Smooth muscle cell (in vitro differentiated cells): ENCODE measurements at regions not wholly inside any gene's neighbourhood (a gene's known extent, or its start where the extent isn't known, plus 50 kb on each side); places are given as distances from the start of the nearest gene placed in this dataset.

Experiments used
- DNase-seq: peaks from one replicate; lab custom pipeline; 2025; ENCODE audit not compliant: unreplicated experiment; lab: John Stamatoyannopoulos, UW
- H2AFZ ChIP-seq: fragments of 200-600 bp; sonication (generic); 2 replicates; pipeline ENCODE4 v1.6.0; 2016; ENCODE audit warnings: antibody characterized with exemption, low read depth, mild to moderate bottlenecking
- H3F3A ChIP-seq: fragments of 200-600 bp; sonication (generic); 2 replicates; pipeline ENCODE4 v1.6.0; 2017; ENCODE audit warnings: antibody characterized with exemption, low read depth
- H3K27ac ChIP-seq: fragments of 200-600 bp; sonication (generic); 2 replicates; pipeline ENCODE4 v1.5.1; 2016; ENCODE audit warnings: low read depth, mild to moderate bottlenecking
- H3K27me3 ChIP-seq: fragments of 200-600 bp; sonication (generic); 2 replicates; pipeline ENCODE4 v1.6.1; 2016; ENCODE audit warnings: low read depth, mild to moderate bottlenecking
- H3K36me3 ChIP-seq: fragments of 200-600 bp; sonication (generic); 2 replicates; pipeline ENCODE4 v1.5.1; 2016; ENCODE audit warnings: low read depth
- H3K4me1 ChIP-seq: fragments of 200-600 bp; sonication (generic); 2 replicates; pipeline ENCODE4 v1.5.1; 2016; ENCODE audit warnings: low read depth
- H3K4me2 ChIP-seq: fragments of 200-600 bp; sonication (generic); 2 replicates; pipeline ENCODE4 v1.6.0; 2016; ENCODE audit warnings: mild to moderate bottlenecking
- H3K4me3 ChIP-seq: fragments of 200-600 bp; sonication (generic); 2 replicates; pipeline ENCODE4 v1.5.1; 2016; ENCODE audit warnings: mild to moderate bottlenecking
- H3K79me2 ChIP-seq: fragments of 200-600 bp; sonication (generic); 2 replicates; pipeline ENCODE4 v1.6.0; 2016; ENCODE audit warnings: low read depth, mild to moderate bottlenecking
- H3K9ac ChIP-seq: fragments of 200-600 bp; sonication (generic); 2 replicates; pipeline ENCODE4 v1.6.0; 2016; ENCODE audit warnings: low read depth
- H3K9me3 ChIP-seq: fragments of 200-600 bp; sonication (generic); replicated peaks from 2 replicates; pipeline ENCODE4 v1.5.1; 2016; ENCODE audit warnings: low read depth
- H4K20me1 ChIP-seq: fragments of 200-600 bp; sonication (generic); 2 replicates; pipeline ENCODE4 v1.6.0; 2016; ENCODE audit warnings: low read depth
- WGBS: methylation state at CpG from one replicate; pipeline ENCODE4 v1.1.7; 2016; ENCODE audit warnings: low lambda C conversion rate; 5-methylcytosine and 5-hydroxymethylcytosine counted together
- TF ChIP-seq, protein P1 (sequence below): fragments of 200-600 bp; sonication (generic); IDR thresholded peaks from 2 replicates; pipeline ENCODE4 v1.5.1; 2017; ENCODE audit warnings: borderline replicate concordance, mild to moderate bottlenecking, antibody characterized with exemption; ENCODE audit not compliant: insufficient read depth, poor library complexity, severe bottlenecking

DNA sequence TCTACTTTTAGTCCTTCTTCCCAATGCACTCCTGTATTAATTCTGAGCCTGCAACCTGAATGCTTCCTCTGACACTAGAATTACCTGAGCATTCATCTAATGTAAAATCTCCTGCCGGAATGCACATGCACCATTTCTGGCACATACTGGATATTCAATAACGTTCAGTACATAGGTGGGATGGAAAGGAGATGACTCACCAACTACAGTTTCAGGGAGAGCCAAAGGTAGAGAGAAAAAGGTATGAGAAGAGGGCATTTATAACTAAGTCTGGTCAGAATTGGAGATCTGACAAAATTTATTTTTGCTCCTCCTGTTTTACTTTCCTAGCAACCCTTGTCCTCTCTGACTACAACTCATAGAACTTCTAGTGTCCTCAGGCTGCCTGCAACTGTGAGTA is 1954.1 kb upstream of the CELF4 start:
- Histone ChIP-seq H2AFZ (no peak overlapping the region), H3K9ac (no peak overlapping the region), H3K27me3 (no peaks in the 10 kb centered on the region), H3K36me3 (no peaks in the 10 kb centered on the region), H3F3A (no peaks in the 10 kb centered on the region), H3K4me2 (no peak overlapping the region), H3K79me2 (no peaks in the 10 kb centered on the region), H3K4me3 (no peak overlapping the region), H4K20me1 (no peaks in the 10 kb centered on the region), H3K27ac (no peak overlapping the region), H3K9me3 (no peaks in the 10 kb centered on the region), H3K4me1 (no peaks in the 10 kb centered on the region)
- 69% methylated on average over 2 of the region's 2 CpGs for WGBS
- TF ChIP-seq, protein P1, sequence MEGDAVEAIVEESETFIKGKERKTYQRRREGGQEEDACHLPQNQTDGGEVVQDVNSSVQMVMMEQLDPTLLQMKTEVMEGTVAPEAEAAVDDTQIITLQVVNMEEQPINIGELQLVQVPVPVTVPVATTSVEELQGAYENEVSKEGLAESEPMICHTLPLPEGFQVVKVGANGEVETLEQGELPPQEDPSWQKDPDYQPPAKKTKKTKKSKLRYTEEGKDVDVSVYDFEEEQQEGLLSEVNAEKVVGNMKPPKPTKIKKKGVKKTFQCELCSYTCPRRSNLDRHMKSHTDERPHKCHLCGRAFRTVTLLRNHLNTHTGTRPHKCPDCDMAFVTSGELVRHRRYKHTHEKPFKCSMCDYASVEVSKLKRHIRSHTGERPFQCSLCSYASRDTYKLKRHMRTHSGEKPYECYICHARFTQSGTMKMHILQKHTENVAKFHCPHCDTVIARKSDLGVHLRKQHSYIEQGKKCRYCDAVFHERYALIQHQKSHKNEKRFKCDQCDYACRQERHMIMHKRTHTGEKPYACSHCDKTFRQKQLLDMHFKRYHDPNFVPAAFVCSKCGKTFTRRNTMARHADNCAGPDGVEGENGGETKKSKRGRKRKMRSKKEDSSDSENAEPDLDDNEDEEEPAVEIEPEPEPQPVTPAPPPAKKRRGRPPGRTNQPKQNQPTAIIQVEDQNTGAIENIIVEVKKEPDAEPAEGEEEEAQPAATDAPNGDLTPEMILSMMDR = no peak
- DNase-seq = no peak

DNA sequence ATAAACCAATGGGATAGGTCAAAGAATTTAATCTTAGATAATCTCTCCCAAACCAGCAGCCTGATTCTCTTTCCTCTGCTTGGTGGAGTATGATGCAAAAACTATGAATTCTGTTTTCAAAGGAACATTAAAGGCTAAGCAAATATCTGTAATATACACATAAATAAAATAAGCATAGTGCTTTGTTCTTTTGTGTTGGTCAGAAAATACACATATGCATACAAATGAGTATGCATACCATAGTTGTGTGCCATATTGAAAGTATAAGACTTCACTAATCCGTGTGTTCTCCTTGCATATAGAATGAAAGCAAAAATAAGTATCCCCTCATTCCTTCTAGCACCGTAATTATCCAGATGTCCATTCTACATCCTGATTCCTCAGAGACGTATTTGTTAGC is 1949.7 kb upstream of the CELF4 start:
- H3K79me2 ChIP-seq = no peaks in the 10 kb centered on the region
- no peaks in the 10 kb centered on the region for H3K27me3 ChIP-seq
- H2AFZ ChIP-seq = no peak overlapping the region
- H3F3A ChIP-seq = no peaks in the 10 kb centered on the region
- H3K9me3 ChIP-seq = no peaks in the 10 kb centered on the region
- no peak overlapping the region for H3K4me3 ChIP-seq
- no peak overlapping the region for H3K27ac ChIP-seq
- H3K4me2 ChIP-seq = no peak overlapping the region
- no peak for DNase-seq
- H3K9ac ChIP-seq = no peak overlapping the region
- TF ChIP-seq, protein P1 = no peak
- no peaks in the 10 kb centered on the region for H3K4me1 ChIP-seq
- H3K36me3 ChIP-seq = no peaks in the 10 kb centered on the region
- H4K20me1 ChIP-seq = no peaks in the 10 kb centered on the region
- WGBS = 90% methylated on average over 3 of the region's 3 CpGs

DNA sequence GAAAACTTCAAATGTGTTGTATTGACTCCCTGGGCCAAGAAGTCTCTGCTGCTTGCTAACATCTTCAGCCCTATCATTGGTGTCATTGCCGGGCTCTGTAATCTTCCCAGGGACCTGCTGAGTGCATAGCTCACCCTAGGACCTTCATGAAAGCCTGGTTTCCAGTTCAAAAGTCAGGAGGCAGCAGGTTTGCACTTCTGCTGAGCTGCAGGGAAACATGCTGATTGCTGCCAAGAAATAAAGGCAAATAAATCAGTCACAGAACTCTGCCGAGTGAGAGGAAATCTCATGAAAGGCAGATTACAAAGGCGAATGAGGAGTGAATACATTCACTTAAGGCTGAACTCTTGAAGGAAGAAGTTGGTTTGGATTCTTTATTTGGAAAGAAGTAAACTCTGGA is 1947.6 kb upstream of the CELF4 start:
- Histone ChIP-seq H3K79me2 (no peaks in the 10 kb centered on the region), H3K4me2 (no peak overlapping the region), H3K4me3 (no peak overlapping the region), H2AFZ (no peak overlapping the region), H3K9me3 (no peaks in the 10 kb centered on the region), H3K9ac (no peak overlapping the region), H3K27me3 (no peaks in the 10 kb centered on the region), H3K36me3 (no peaks in the 10 kb centered on the region), H3F3A (no peaks in the 10 kb centered on the region), H4K20me1 (no peaks in the 10 kb centered on the region), H3K27ac (no peak overlapping the region), H3K4me1 (no peaks in the 10 kb centered on the region)
- WGBS = 81% methylated on average over 3 of the region's 3 CpGs
- TF ChIP-seq, protein P1 = no peak
- DNase-seq = no peak

DNA sequence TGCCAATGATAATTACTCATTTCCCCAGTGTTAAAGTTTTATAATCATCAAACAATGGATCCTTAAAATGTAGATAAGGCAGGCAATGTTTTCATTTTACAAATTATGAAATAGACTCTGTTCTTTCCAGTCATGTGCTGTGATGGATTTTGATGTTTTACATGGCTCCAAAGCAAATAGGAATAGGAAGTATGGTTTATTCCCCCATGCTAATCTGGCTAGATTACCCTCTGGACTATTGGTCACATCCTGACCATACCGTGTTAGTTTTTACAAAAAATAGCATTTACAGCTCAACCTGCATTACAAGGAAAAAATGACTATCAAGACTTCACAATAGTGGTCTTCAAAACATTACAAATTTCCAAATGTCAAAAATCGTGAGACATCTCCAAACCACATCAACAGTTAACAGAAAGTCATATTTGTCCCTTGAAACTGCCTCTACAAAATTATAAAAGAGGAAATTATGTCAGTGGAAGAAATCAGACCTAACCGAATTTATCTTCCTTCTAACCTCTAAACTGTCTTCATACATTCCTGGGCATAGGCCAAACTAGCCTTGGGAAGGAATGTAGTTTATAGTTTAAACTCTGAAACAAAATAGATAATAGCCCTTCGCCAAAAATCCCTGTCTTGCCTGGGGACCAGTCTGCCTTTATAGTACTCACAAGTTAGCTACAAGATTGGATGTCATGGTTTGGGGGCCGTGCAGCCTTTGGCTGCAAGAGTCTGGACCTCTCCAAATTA is 1941.2 kb upstream of the CELF4 start:
- Histone ChIP-seq H3K4me1 (no peaks in the 10 kb centered on the region), H3K27me3 (no peaks in the 10 kb centered on the region), H4K20me1 (no peaks in the 10 kb centered on the region), H3F3A (no peaks in the 10 kb centered on the region), H3K4me2 (no peak overlapping the region), H3K36me3 (no peaks in the 10 kb centered on the region), H3K4me3 (no peak overlapping the region), H3K27ac (no peak overlapping the region), H3K79me2 (no peaks in the 10 kb centered on the region), H3K9me3 (no peaks in the 10 kb centered on the region), H3K9ac (no peak overlapping the region), H2AFZ (no peak overlapping the region)
- WGBS = 68% methylated on average over 5 of the region's 5 CpGs
- DNase-seq = no peak
- TF ChIP-seq, protein P1 = no peak
